ENCODE measurements at regions not wholly inside any gene's neighbourhood (a gene's known extent, or its start where the extent isn't known, plus 50 kb on each side); places are given as distances from the start of the nearest gene placed in this dataset.

DNA sequence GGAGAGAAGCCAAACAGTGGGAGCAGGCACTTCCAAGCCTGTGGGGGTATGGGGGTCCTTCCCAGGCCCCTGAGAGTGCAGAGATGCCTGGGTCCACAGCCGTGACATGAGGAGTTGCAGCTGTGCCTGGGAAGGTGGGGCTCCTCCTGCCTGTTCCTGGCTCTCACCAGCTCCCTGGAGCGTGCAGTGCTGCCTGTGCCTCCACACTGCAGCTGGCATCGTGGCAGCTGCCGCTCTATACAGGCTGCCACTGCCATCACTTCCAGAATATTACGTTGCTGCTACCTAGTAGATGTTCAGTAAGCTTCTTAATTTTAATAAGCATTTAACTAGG is 223.7 kb downstream of the KCNC2 start:
- no peak for DNase-seq (ENCODE audit: low read depth)

DNA sequence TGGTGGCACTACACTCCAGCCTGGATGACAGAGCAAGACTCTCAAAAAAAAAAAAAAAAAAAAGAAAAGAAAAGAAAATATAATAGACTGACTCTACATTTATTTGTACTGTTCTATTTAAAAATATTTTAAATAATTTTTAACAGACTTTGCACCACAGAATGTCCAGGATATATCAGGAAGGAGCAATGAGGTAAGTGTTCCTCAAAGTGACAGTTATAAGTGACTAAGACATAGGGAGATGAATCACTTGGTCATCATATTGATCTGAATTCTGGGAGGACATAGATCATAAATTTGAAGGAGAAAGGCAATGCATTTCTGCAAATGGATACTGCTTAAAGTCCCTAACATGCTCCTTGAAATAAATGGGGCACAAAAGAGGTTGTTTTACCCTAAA is 221.5 kb downstream of the KCNC2 start:
- DNase-seq (ENCODE audit: low read depth), result no peak
